GM23338 (cell line): ENCODE measurements at regions not wholly inside any gene's neighbourhood (a gene's known extent, or its start where the extent isn't known, plus 50 kb on each side); places are given as distances from the start of the nearest gene placed in this dataset.

Source experiments
- ATAC-seq: fragments of 200-7000 bp; cut with Tn5 transposase; 3 replicates; pipeline ENCODE4 v1.9.1; 2020
- DNase-seq: peaks from one replicate; pipeline ENCODE4 v3.0.0-alpha.2; 2015; ENCODE audit warnings: low spot score
- H2AFZ ChIP-seq: fragments of 200-600 bp; sonication (generic); 2 replicates; pipeline ENCODE4 v1.8.0; 2016; ENCODE audit warnings: antibody characterized with exemption, mild to moderate bottlenecking, moderate library complexity
- H3F3A ChIP-seq: fragments of 200-600 bp; sonication (generic); replicated peaks from 2 replicates; pipeline ENCODE4 v1.8.0; 2017; ENCODE audit warnings: antibody characterized with exemption, mixed run types, low read depth
- H3K27ac ChIP-seq: fragments of 200-600 bp; sonication (generic); 2 replicates; pipeline ENCODE4 v1.6.1; 2016; ENCODE audit warnings: low read depth
- H3K27me3 ChIP-seq: fragments of 200-600 bp; sonication (generic); 2 replicates; pipeline ENCODE4 v1.8.0; 2016; ENCODE audit warnings: mild to moderate bottlenecking, mixed run types, moderate library complexity; ENCODE audit not compliant: insufficient read depth
- H3K36me3 ChIP-seq: fragments of 200-600 bp; sonication (generic); 2 replicates; pipeline ENCODE4 v1.8.0; 2016; ENCODE audit warnings: mild to moderate bottlenecking; ENCODE audit not compliant: insufficient read depth
- H3K4me1 ChIP-seq: fragments of 200-600 bp; sonication (generic); 2 replicates; pipeline ENCODE4 v1.8.0; 2016; ENCODE audit warnings: mild to moderate bottlenecking, moderate library complexity; ENCODE audit not compliant: insufficient read depth
- H3K4me2 ChIP-seq: fragments of 200-600 bp; sonication (generic); 2 replicates; pipeline ENCODE4 v1.7.1; 2017; ENCODE audit warnings: mixed run types
- H3K4me3 ChIP-seq: fragments of 200-600 bp; sonication (generic); 2 replicates; pipeline ENCODE4 v1.6.1; 2016; ENCODE audit warnings: mixed run types
- H3K79me2 ChIP-seq: fragments of 200-600 bp; sonication (generic); replicated peaks from 2 replicates; pipeline ENCODE4 v1.8.0; 2017; ENCODE audit warnings: mild to moderate bottlenecking; ENCODE audit not compliant: insufficient read depth
- H3K9me2 ChIP-seq: fragments of 200-600 bp; sonication (generic); 2 replicates; pipeline ENCODE4 v1.8.0; 2017; ENCODE audit not compliant: insufficient read depth
- H4K20me1 ChIP-seq: fragments of 200-600 bp; sonication (generic); replicated peaks from 2 replicates; pipeline ENCODE4 v1.8.0; 2017; ENCODE audit warnings: mild to moderate bottlenecking; ENCODE audit not compliant: insufficient read depth
- H3K27ac Mint-ChIP-seq: 2 replicates; pipeline ENCODE4 v1.8.0; 2020; ENCODE audit warnings: inconsistent platforms, mild to moderate bottlenecking, moderate library complexity, mixed read lengths
- H3K27me3 Mint-ChIP-seq: 3 replicates; pipeline ENCODE4 v1.8.0; 2022; ENCODE audit warnings: low read depth, mild to moderate bottlenecking, moderate library complexity, mixed read lengths, inconsistent platforms; ENCODE audit not compliant: insufficient read depth, poor library complexity
- H3K36me3 Mint-ChIP-seq: 3 replicates; pipeline ENCODE4 v1.8.0; 2021; ENCODE audit warnings: low read depth, mild to moderate bottlenecking, inconsistent platforms, moderate library complexity, mixed read lengths
- H3K4me1 Mint-ChIP-seq: 3 replicates; pipeline ENCODE4 v1.8.0; 2020; ENCODE audit warnings: mild to moderate bottlenecking, inconsistent platforms, mixed read lengths
- H3K4me3 Mint-ChIP-seq: 3 replicates; pipeline ENCODE4 v1.8.0; 2021; ENCODE audit warnings: moderate library complexity, mild to moderate bottlenecking, inconsistent platforms, mixed read lengths
- H3K9me3 Mint-ChIP-seq: 3 replicates; pipeline ENCODE4 v1.8.0; 2020; ENCODE audit warnings: moderate library complexity, mild to moderate bottlenecking, inconsistent platforms, mixed read lengths
- CREB1 ChIP-seq: fragments of 250-450 bp; sonication (Bioruptor Pico); IDR thresholded peaks from 2 replicates; pipeline ENCODE4 v1.5.0; 2020; ENCODE audit warnings: low read depth, mild to moderate bottlenecking, moderate library complexity
- EZH2 ChIP-seq: fragments of 200-600 bp; sonication (generic); IDR thresholded peaks from one replicate; pipeline ENCODE4 v1.8.0; 2017; ENCODE audit warnings: antibody characterized with exemption, mild to moderate bottlenecking, low read depth; ENCODE audit not compliant: unreplicated experiment
- EZH2phosphoT487 ChIP-seq: fragments of 200-600 bp; sonication (generic); IDR thresholded peaks from one replicate; pipeline ENCODE4 v1.8.1; 2018; ENCODE audit warnings: antibody characterized with exemption; ENCODE audit not compliant: unreplicated experiment
- JUNB ChIP-seq: IDR thresholded peaks from one replicate; pipeline ENCODE4 v1.6.1; 2016; ENCODE audit warnings: antibody characterized with exemption; ENCODE audit not compliant: unreplicated experiment
- POLR2AphosphoS5 ChIP-seq: IDR thresholded peaks from 2 replicates; pipeline ENCODE4 v1.6.1; 2016; ENCODE audit warnings: antibody characterized with exemption, low read depth
- REST ChIP-seq: IDR thresholded peaks from one replicate; pipeline ENCODE4 v1.6.1; 2018; ENCODE audit warnings: antibody characterized with exemption; ENCODE audit not compliant: unreplicated experiment
- ZNF114 ChIP-seq: fragments of 250-450 bp; sonication (Bioruptor Pico); IDR thresholded peaks from 2 replicates; pipeline ENCODE4 v1.5.0; 2020; ENCODE audit warnings: mild to moderate bottlenecking, moderate library complexity
- TF ChIP-seq, protein P1 (sequence below), 2 experiments: fragments of 200-600 bp in 1 of 2; sonication (generic) in 1 of 2; conservative IDR thresholded peaks; 2 replicates each; pipeline versions ENCODE4 v1.5.1 to v1.6.1; 2016 to 2017; ENCODE audit warnings: antibody characterized with exemption in 2 of 2, low read depth in 2 of 2, mild to moderate bottlenecking in 2 of 2, moderate library complexity in 1 of 2

DNA sequence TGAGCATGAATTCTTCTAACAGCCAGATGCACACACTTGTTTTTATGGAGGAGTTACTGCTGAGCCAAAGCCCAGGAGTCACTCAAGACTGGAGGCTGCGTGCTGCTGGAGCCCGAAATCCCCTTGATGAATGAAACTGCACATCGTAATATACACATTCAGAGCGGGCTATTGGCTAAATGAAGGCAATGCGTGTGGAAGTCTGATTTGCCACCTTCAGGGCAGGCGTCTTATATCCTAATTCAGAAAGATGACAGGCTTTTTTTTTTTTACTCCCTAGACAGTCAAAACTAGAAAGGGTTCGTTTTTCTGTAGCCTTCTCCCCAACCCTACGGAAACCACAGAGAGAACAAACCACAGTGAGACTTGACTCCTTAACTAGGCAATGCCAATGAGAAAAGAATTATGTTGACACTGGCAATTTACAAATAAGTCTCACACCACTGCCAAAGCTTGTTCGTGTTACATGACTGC lies 227.2 kb upstream of the KLF14 start:
- no peaks in the 10 kb centered on the region for H3F3A ChIP-seq
- H4K20me1 ChIP-seq = no peaks in the 10 kb centered on the region; the same call in 1 of the 2 replicates
- 0 out of 2 replicates have a peak, but pooled peaks cover 5% of the 10 kb centered on the region for H3K79me2 ChIP-seq
- H3K27me3 ChIP-seq = no peaks in the 10 kb centered on the region
- no peaks in the 10 kb centered on the region for H3K9me2 ChIP-seq
- no peak overlapping the region for H3K4me2 ChIP-seq
- no peak overlapping the region for H2AFZ ChIP-seq
- H3K4me3 Mint-ChIP-seq = no peak overlapping the region
- peaks cover 16% of the 10 kb centered on the region for H3K4me1 Mint-ChIP-seq
- H3K9me3 Mint-ChIP-seq = peaks cover 9% of the 10 kb centered on the region; the same call in 2 of the 3 replicates
- peaks cover 30% of the 10 kb centered on the region for H3K36me3 Mint-ChIP-seq
- DNase-seq (no peak), ATAC-seq (no peak)
- H3K36me3 ChIP-seq = no peaks in the 10 kb centered on the region; the same call in 1 of the 2 replicates
- H3K27me3 Mint-ChIP-seq = peaks cover 7% of the 10 kb centered on the region
- H3K27ac Mint-ChIP-seq = peak overlapping the region; percentile 49
- H3K4me3 ChIP-seq = no peak overlapping the region
- H3K27ac ChIP-seq = peak overlapping the region; percentile 9; the same call in 1 of the 2 replicates
- H3K4me1 ChIP-seq = peaks cover 7% of the 10 kb centered on the region; the same call in 1 of the 2 replicates
- no peak for TF ChIP-seq EZH2phosphoT487
- TF ChIP-seq REST = no peak
- TF ChIP-seq CREB1 (CRISPR knock-in tag) = no peak
- TF ChIP-seq, protein P1, sequence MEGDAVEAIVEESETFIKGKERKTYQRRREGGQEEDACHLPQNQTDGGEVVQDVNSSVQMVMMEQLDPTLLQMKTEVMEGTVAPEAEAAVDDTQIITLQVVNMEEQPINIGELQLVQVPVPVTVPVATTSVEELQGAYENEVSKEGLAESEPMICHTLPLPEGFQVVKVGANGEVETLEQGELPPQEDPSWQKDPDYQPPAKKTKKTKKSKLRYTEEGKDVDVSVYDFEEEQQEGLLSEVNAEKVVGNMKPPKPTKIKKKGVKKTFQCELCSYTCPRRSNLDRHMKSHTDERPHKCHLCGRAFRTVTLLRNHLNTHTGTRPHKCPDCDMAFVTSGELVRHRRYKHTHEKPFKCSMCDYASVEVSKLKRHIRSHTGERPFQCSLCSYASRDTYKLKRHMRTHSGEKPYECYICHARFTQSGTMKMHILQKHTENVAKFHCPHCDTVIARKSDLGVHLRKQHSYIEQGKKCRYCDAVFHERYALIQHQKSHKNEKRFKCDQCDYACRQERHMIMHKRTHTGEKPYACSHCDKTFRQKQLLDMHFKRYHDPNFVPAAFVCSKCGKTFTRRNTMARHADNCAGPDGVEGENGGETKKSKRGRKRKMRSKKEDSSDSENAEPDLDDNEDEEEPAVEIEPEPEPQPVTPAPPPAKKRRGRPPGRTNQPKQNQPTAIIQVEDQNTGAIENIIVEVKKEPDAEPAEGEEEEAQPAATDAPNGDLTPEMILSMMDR (conservative IDR thresholded peaks at IDR 0.05; ENCODE audit: low read depth in 2 of 2) = no peak
- no peak for TF ChIP-seq POLR2AphosphoS5
- TF ChIP-seq EZH2 = no peak
- TF ChIP-seq ZNF114 (CRISPR knock-in tag) = no peak

DNA sequence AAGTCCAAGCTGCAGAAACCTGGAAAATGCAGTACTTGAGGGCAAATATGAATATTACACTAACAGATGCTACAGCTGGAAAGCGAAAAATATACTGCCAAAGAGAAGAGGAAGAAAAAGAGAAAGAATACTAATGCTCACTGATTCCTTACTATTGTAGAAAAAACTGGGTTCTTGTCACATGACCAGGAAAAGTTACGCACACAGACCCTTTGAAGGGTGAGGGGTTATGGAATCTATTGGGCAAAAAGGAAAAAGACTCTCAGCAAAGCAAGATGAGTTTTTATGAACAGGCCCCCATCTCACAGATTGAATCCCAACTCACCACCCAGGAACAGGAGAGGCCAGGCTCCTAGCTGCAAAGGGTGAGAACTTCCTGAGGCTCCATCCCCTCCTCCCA lies 228.1 kb upstream of the KLF14 start:
- H3F3A ChIP-seq = no peaks in the 10 kb centered on the region
- H3K4me2 ChIP-seq = no peak overlapping the region
- no peaks in the 10 kb centered on the region for H3K9me2 ChIP-seq
- H3K27me3 Mint-ChIP-seq = peaks cover 7% of the 10 kb centered on the region
- H3K27me3 ChIP-seq = no peaks in the 10 kb centered on the region
- no peak overlapping the region for H3K4me3 ChIP-seq
- 0 out of 2 replicates have a peak, but pooled peaks cover 8% of the 10 kb centered on the region for H3K79me2 ChIP-seq
- H3K4me1 ChIP-seq = peaks cover 7% of the 10 kb centered on the region; the same call in 1 of the 2 replicates
- no peak overlapping the region for H3K4me3 Mint-ChIP-seq
- no peak overlapping the region for H3K27ac Mint-ChIP-seq
- H2AFZ ChIP-seq = no peak overlapping the region
- no peak for DNase-seq
- no peak for TF ChIP-seq JUNB
- TF ChIP-seq, protein P1 (conservative IDR thresholded peaks at IDR 0.05; ENCODE audit: low read depth in 2 of 2) = no peak
- no peaks in the 10 kb centered on the region; the same call in 1 of the 2 replicates for H3K36me3 ChIP-seq
- no peaks in the 10 kb centered on the region; the same call in 1 of the 2 replicates for H4K20me1 ChIP-seq
- 0 out of 2 replicates have a peak overlapping the region, but pooled peaks have one; percentile 9 for H3K27ac ChIP-seq
- ATAC-seq = no peak
- H3K4me1 Mint-ChIP-seq = peaks cover 13% of the 10 kb centered on the region
- peaks cover 35% of the 10 kb centered on the region for H3K36me3 Mint-ChIP-seq
- peaks cover 9% of the 10 kb centered on the region; the same call in 2 of the 3 replicates for H3K9me3 Mint-ChIP-seq
